ENCODE measurements at regions not wholly inside any gene's neighbourhood (a gene's known extent, or its start where the extent isn't known, plus 50 kb on each side); places are given as distances from the start of the nearest gene placed in this dataset.
"Not testable (repeated sequence)": the region's sequence is repeated elsewhere in the genome, so short reads cannot be mapped to it uniquely, and the experiment has no call there.

GRCh38 chr5:36436306-36436705 is 134.6 kb upstream of the RANBP3L start:
- no peak for DNase-seq

- no peak for DNase-seq
Observed at GRCh38 chr5:36438765-36439561, 137.3 kb upstream of the RANBP3L start.

- DNase-seq, result no peak
Observed at GRCh38 chr5:36440300-36440699, 138.6 kb upstream of the RANBP3L start.

GRCh38 chr5:36441280-36441679 is 139.6 kb upstream of the RANBP3L start:
- DNase-seq, result no peak

GRCh38 chr5:36442352-36442751 is 140.7 kb upstream of the RANBP3L start:
- DNase-seq, result no peak

GRCh38 chr5:36442796-36443195 is 141.1 kb upstream of the RANBP3L start:
- DNase-seq, result no peak

GRCh38 chr5:36443941-36444340 is 142.2 kb upstream of the RANBP3L start:
- no peak for DNase-seq

GRCh38 chr5:36444582-36445418 is 143.1 kb upstream of the RANBP3L start:
- DNase-seq, result no peak

- DNase-seq, result no peak
Observed at GRCh38 chr5:36447776-36448175, 146.1 kb upstream of the RANBP3L start.

- no peak for DNase-seq
Observed at GRCh38 chr5:36450229-36451014, 148.7 kb upstream of the RANBP3L start.

GRCh38 chr5:36452424-36453006 is 150.8 kb upstream of the RANBP3L start:
- DNase-seq, result no peak

- no peak for DNase-seq
Observed at GRCh38 chr5:36457511-36458270, 148.7 kb upstream of the SLC1A3 start.

GRCh38 chr5:36458746-36459145 is 147.7 kb upstream of the SLC1A3 start:
- no peak for DNase-seq

GRCh38 chr5:36459176-36460135 is 146.9 kb upstream of the SLC1A3 start:
- no peak for DNase-seq

GRCh38 chr5:36462295-36463021 is 143.9 kb upstream of the SLC1A3 start:
- DNase-seq, result no peak

- not testable (repeated sequence) for DNase-seq
Observed at GRCh38 chr5:36475942-36476341, 130.5 kb upstream of the SLC1A3 start.

- DNase-seq, result no peak
Observed at GRCh38 chr5:36478646-36479317, 127.6 kb upstream of the SLC1A3 start.

GRCh38 chr5:36481454-36482120 is 124.8 kb upstream of the SLC1A3 start:
- DNase-seq, result no peak

- DNase-seq, result no peak
Observed at GRCh38 chr5:36482812-36483211, 123.6 kb upstream of the SLC1A3 start.
